Urinary bladder (tissue), 3 donors: ENCODE measurements at regions not wholly inside any gene's neighbourhood (a gene's known extent, or its start where the extent isn't known, plus 50 kb on each side); places are given as distances from the start of the nearest gene placed in this dataset.
A peak's percentile ranks its signal among the peaks of the same experiment; 100 is the strongest.

ENCODE experiments used
- DNase-seq: peaks from one replicate; pipeline ENCODE4 v3.0.0-alpha.2; 2015; ENCODE audit errors: extremely low spot score
- H3K27ac ChIP-seq: one replicate; pipeline ENCODE4 v1.5.1; 2013; ENCODE audit warnings: low read depth, mild to moderate bottlenecking, moderate library complexity
- H3K36me3 ChIP-seq: one replicate; pipeline ENCODE4 v1.6.1; 2013; ENCODE audit warnings: mild to moderate bottlenecking, moderate library complexity; ENCODE audit not compliant: insufficient read depth
- H3K4me1 ChIP-seq: one replicate; pipeline ENCODE4 v1.6.1; 2013; ENCODE audit warnings: mild to moderate bottlenecking, moderate library complexity; ENCODE audit not compliant: insufficient read depth
- H3K4me3 ChIP-seq: one replicate; pipeline ENCODE4 v1.5.1; 2013; ENCODE audit warnings: low read depth, low read length
- WGBS: extraction: QIAGEN DNeasy Blood & Tissue Kit; methylation state at CpG from one replicate; pipeline ENCODE4 v1.1.7; 2013; 5-methylcytosine and 5-hydroxymethylcytosine counted together
- donor health status: healthy with polysubstance abuse.
- donor health status: healthy.

- no peak overlapping the region for H3K4me3 ChIP-seq
Observed at GRCh38 chr4:183826461-183826860, 78.6 kb upstream of the STOX2 start.

GRCh38 chr4:183828125-183828524, 77.0 kb upstream of the STOX2 start:
- peaks cover 2% of the 10 kb centered on the region for H3K4me1 ChIP-seq
- no peaks in the 10 kb centered on the region for H3K36me3 ChIP-seq
- no peak overlapping the region for H3K4me3 ChIP-seq
- WGBS: 44% methylated on average over 6 of the region's 6 CpGs
- no peak overlapping the region for H3K27ac ChIP-seq
- DNase-seq: no peak

More at GRCh38 chr4:183826461-183826860, 78.6 kb upstream of the STOX2 start:
- Histone ChIP-seq H3K36me3 (no peaks in the 10 kb centered on the region), H3K4me1 (no peaks in the 10 kb centered on the region), H3K27ac (no peak overlapping the region)
- no peak for DNase-seq
- WGBS: 87% methylated on average over 10 of the region's 10 CpGs

GRCh38 chr4:183828839-183829238, 76.3 kb upstream of the STOX2 start:
- H3K27ac ChIP-seq: no peak overlapping the region
- H3K4me3 ChIP-seq: no peak overlapping the region
- peaks cover 2% of the 10 kb centered on the region for H3K4me1 ChIP-seq
- 52% methylated on average over 3 of the region's 3 CpGs for WGBS
- H3K36me3 ChIP-seq: no peaks in the 10 kb centered on the region
- no peak for DNase-seq

- no peak overlapping the region for H3K27ac ChIP-seq
- H3K4me1 ChIP-seq: peaks cover 2% of the 10 kb centered on the region
- H3K4me3 ChIP-seq: no peak overlapping the region
- no peak for DNase-seq
- WGBS: 51% methylated on average over 2 of the region's 2 CpGs
- H3K36me3 ChIP-seq: no peaks in the 10 kb centered on the region
Observed at GRCh38 chr4:183830438-183830985, 74.6 kb upstream of the STOX2 start.

- H3K4me3 ChIP-seq: no peak overlapping the region
- WGBS: 54% methylated on average over 9 of the region's 9 CpGs
- H3K27ac ChIP-seq: no peak overlapping the region
- no peak for DNase-seq
- peaks cover 2% of the 10 kb centered on the region for H3K4me1 ChIP-seq
- no peaks in the 10 kb centered on the region for H3K36me3 ChIP-seq
Observed at GRCh38 chr4:183831026-183831446, 74.1 kb upstream of the STOX2 start.

GRCh38 chr4:183831683-183832082, 73.4 kb upstream of the STOX2 start:
- DNase-seq: no peak
- Histone ChIP-seq H3K27ac (no peak overlapping the region), H3K4me3 (no peak overlapping the region), H3K36me3 (no peaks in the 10 kb centered on the region), H3K4me1 (peaks cover 2% of the 10 kb centered on the region)
- 72% methylated on average over 5 of the region's 5 CpGs for WGBS

GRCh38 chr4:183832776-183833450, 72.2 kb upstream of the STOX2 start:
- Histone ChIP-seq H3K36me3 (no peaks in the 10 kb centered on the region), H3K4me1 (peaks cover 2% of the 10 kb centered on the region), H3K27ac (no peak overlapping the region), H3K4me3 (no peak overlapping the region)
- no peak for DNase-seq
- WGBS: 81% methylated on average over 9 of the region's 9 CpGs

GRCh38 chr4:183834252-183834651, 70.9 kb upstream of the STOX2 start:
- DNase-seq: no peak
- Histone ChIP-seq H3K36me3 (no peaks in the 10 kb centered on the region), H3K4me3 (no peak overlapping the region), H3K4me1 (peaks cover 2% of the 10 kb centered on the region), H3K27ac (no peak overlapping the region)
- 70% methylated on average over 9 of the region's 9 CpGs for WGBS

- Histone ChIP-seq H3K4me3 (no peak overlapping the region), H3K27ac (no peak overlapping the region), H3K4me1 (no peaks in the 10 kb centered on the region), H3K36me3 (no peaks in the 10 kb centered on the region)
- no peak for DNase-seq
- WGBS: 72% methylated on average over 5 of the region's 5 CpGs
Observed at GRCh38 chr4:183837222-183837621, 67.9 kb upstream of the STOX2 start.

GRCh38 chr4:183838987-183839712, 66.0 kb upstream of the STOX2 start:
- no peak overlapping the region for H3K27ac ChIP-seq
- H3K4me3 ChIP-seq: no peak overlapping the region
- no peaks in the 10 kb centered on the region for H3K36me3 ChIP-seq
- H3K4me1 ChIP-seq: no peaks in the 10 kb centered on the region
- no peak for DNase-seq
- 63% methylated on average over 16 of the region's 16 CpGs for WGBS

GRCh38 chr4:183840311-183840710, 64.8 kb upstream of the STOX2 start:
- H3K4me1 ChIP-seq: no peaks in the 10 kb centered on the region
- no peaks in the 10 kb centered on the region for H3K36me3 ChIP-seq
- WGBS: 7% methylated on average over 5 of the region's 5 CpGs
- no peak overlapping the region for H3K27ac ChIP-seq
- DNase-seq: peak; percentile 70
- no peak overlapping the region for H3K4me3 ChIP-seq

GRCh38 chr4:183841001-183841400, 64.1 kb upstream of the STOX2 start:
- H3K4me3 ChIP-seq: no peak overlapping the region

GRCh38 chr4:183842129-183842528, 63.0 kb upstream of the STOX2 start:
- H3K36me3 ChIP-seq: no peaks in the 10 kb centered on the region
- WGBS: 89% methylated on average over 3 of the region's 3 CpGs
- DNase-seq: no peak

More at GRCh38 chr4:183841001-183841400, 64.1 kb upstream of the STOX2 start:
- Histone ChIP-seq H3K36me3 (no peaks in the 10 kb centered on the region), H3K27ac (no peak overlapping the region), H3K4me1 (no peaks in the 10 kb centered on the region)
- no peak for DNase-seq
- WGBS: 93% methylated on average over 8 of the region's 8 CpGs

GRCh38 chr4:183843248-183843671, 61.8 kb upstream of the STOX2 start:
- 41% methylated on average over 7 of the region's 7 CpGs for WGBS
- Histone ChIP-seq H3K36me3 (no peaks in the 10 kb centered on the region), H3K27ac (no peak overlapping the region), H3K4me1 (no peaks in the 10 kb centered on the region), H3K4me3 (no peak overlapping the region)
- no peak for DNase-seq

More at GRCh38 chr4:183842129-183842528, 63.0 kb upstream of the STOX2 start:
- no peak overlapping the region for H3K27ac ChIP-seq
- no peak overlapping the region for H3K4me3 ChIP-seq
- H3K4me1 ChIP-seq: no peaks in the 10 kb centered on the region
